ENCODE measurements at regions not wholly inside any gene's neighbourhood (a gene's known extent, or its start where the extent isn't known, plus 50 kb on each side); places are given as distances from the start of the nearest gene placed in this dataset.

GRCh38 chr22:49185312-49185969 is 642.2 kb downstream of the BRD1 start:
- no peak for DNase-seq (ENCODE audit: low read depth)
- no peak overlapping the region for H3K4me3 ChIP-seq (ENCODE audit: low read depth, low read length)
- POLR2A ChIA-PET: no interaction called here

GRCh38 chr22:49184736-49185135 is 642.9 kb downstream of the BRD1 start:
- no peak for TF ChIP-seq CTCF (IDR thresholded peaks at IDR 0.05; ENCODE audit: insufficient read depth, low read depth, low read length)
- Histone ChIP-seq H3K36me3 (ENCODE audit: control insufficient read depth, insufficient read depth, low read length) (no peaks in the 10 kb centered on the region), H3K27me3 (ENCODE audit: control insufficient read depth, insufficient read depth, low read length) (no peaks in the 10 kb centered on the region), H3K4me3 (ENCODE audit: low read depth, low read length) (no peak overlapping the region)
- POLR2A ChIA-PET: no interaction called here
- CTCF ChIA-PET: no interaction called here
- no peak for DNase-seq (ENCODE audit: low read depth)

More at GRCh38 chr22:49185312-49185969, 642.2 kb downstream of the BRD1 start:
- Histone ChIP-seq H3K36me3 (ENCODE audit: control insufficient read depth, insufficient read depth, low read length) (no peaks in the 10 kb centered on the region), H3K27me3 (ENCODE audit: control insufficient read depth, insufficient read depth, low read length) (no peaks in the 10 kb centered on the region)
- CTCF ChIA-PET: no interaction called here
- TF ChIP-seq CTCF (IDR thresholded peaks at IDR 0.05; ENCODE audit: insufficient read depth, low read depth, low read length): no peak

GRCh38 chr22:49183826-49184216 is 643.9 kb downstream of the BRD1 start:
- H3K4me3 ChIP-seq (ENCODE audit: low read depth, low read length): no peak overlapping the region
- no peak for DNase-seq (ENCODE audit: low read depth)
- H3K36me3 ChIP-seq (ENCODE audit: control insufficient read depth, insufficient read depth, low read length): no peaks in the 10 kb centered on the region
- ChIA-PET CTCF (no interaction called here), POLR2A (no interaction called here)
- no peak for TF ChIP-seq CTCF (IDR thresholded peaks at IDR 0.05; ENCODE audit: insufficient read depth, low read depth, low read length)
- H3K27me3 ChIP-seq (ENCODE audit: control insufficient read depth, insufficient read depth, low read length): no peaks in the 10 kb centered on the region

- Histone ChIP-seq H3K36me3 (ENCODE audit: control insufficient read depth, insufficient read depth, low read length) (no peaks in the 10 kb centered on the region), H3K27me3 (ENCODE audit: control insufficient read depth, insufficient read depth, low read length) (no peaks in the 10 kb centered on the region), H3K4me3 (ENCODE audit: low read depth, low read length) (no peak overlapping the region)
- CTCF ChIA-PET: no interaction called here
- DNase-seq (ENCODE audit: low read depth): no peak
- POLR2A ChIA-PET: no interaction called here
- no peak for TF ChIP-seq CTCF (IDR thresholded peaks at IDR 0.05; ENCODE audit: insufficient read depth, low read depth, low read length)
Observed at GRCh38 chr22:49183208-49183825, 644.4 kb downstream of the BRD1 start.

GRCh38 chr22:49182416-49182815 is 645.3 kb downstream of the BRD1 start:
- no peaks in the 10 kb centered on the region for H3K27me3 ChIP-seq (ENCODE audit: control insufficient read depth, insufficient read depth, low read length)
- ChIA-PET POLR2A (no interaction called here), CTCF (no interaction called here)
- no peak for DNase-seq (ENCODE audit: low read depth)
- H3K4me3 ChIP-seq (ENCODE audit: low read depth, low read length): no peak overlapping the region
- no peak for TF ChIP-seq CTCF (IDR thresholded peaks at IDR 0.05; ENCODE audit: insufficient read depth, low read depth, low read length)
- H3K36me3 ChIP-seq (ENCODE audit: control insufficient read depth, insufficient read depth, low read length): no peaks in the 10 kb centered on the region

All from BJ (cell line).